Ovary (tissue), 3 donors: ENCODE measurements at regions not wholly inside any gene's neighbourhood (a gene's known extent, or its start where the extent isn't known, plus 50 kb on each side); places are given as distances from the start of the nearest gene placed in this dataset.

ENCODE experiments used
- EP300 ChIP-seq: sonication (generic); formaldehyde crosslinking; IDR thresholded peaks from one replicate; pipeline ENCODE4 v1.6.1; 2017; ENCODE audit warnings: antibody characterized with exemption
- POLR2A ChIP-seq: fragments of 450-650 bp; IDR thresholded peaks from one replicate; pipeline ENCODE4 v1.6.1; 2017; ENCODE audit warnings: antibody characterized with exemption, mild to moderate bottlenecking, moderate library complexity
- TF ChIP-seq, protein P1 (sequence below), 3 donors: fragments of 450-650 bp in 2 of 3; fragments of 200-600 bp in 1 of 3; IDR thresholded peaks; one replicate each; pipeline versions ENCODE4 v1.5.1 to v1.8.0; 2016 to 2022; ENCODE audit warnings: antibody characterized with exemption in 3 of 3, mild to moderate bottlenecking in 1 of 3
- donor health status: DM: no; HTN: no; CAD: no.

DNA sequence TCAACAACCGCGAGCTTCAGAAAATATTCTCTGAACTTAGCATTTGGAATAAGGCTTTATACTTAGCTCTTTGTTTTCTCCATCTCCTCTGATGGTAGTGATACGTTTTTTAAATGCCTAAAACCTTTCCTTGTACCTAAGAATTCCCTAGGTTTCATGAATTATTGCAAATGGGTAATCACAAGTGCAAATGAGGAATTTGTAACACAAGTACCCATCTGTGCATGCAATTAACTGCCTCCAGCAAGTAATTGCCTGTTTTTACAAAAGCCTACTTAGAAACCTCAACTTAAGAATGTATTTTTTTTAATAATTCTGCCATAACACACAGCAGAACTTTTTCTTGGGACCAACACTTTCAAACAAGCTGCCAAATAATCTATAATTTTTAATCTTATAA lies 149.2 kb downstream of the PHLDA1 start:
- TF ChIP-seq POLR2A = no peak
- TF ChIP-seq, protein P1, sequence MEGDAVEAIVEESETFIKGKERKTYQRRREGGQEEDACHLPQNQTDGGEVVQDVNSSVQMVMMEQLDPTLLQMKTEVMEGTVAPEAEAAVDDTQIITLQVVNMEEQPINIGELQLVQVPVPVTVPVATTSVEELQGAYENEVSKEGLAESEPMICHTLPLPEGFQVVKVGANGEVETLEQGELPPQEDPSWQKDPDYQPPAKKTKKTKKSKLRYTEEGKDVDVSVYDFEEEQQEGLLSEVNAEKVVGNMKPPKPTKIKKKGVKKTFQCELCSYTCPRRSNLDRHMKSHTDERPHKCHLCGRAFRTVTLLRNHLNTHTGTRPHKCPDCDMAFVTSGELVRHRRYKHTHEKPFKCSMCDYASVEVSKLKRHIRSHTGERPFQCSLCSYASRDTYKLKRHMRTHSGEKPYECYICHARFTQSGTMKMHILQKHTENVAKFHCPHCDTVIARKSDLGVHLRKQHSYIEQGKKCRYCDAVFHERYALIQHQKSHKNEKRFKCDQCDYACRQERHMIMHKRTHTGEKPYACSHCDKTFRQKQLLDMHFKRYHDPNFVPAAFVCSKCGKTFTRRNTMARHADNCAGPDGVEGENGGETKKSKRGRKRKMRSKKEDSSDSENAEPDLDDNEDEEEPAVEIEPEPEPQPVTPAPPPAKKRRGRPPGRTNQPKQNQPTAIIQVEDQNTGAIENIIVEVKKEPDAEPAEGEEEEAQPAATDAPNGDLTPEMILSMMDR (IDR thresholded peaks at IDR 0.05) = no peak
- TF ChIP-seq EP300 = no peak
